Adrenal gland (tissue), 9 donors: ENCODE measurements at regions not wholly inside any gene's neighbourhood (a gene's known extent, or its start where the extent isn't known, plus 50 kb on each side); places are given as distances from the start of the nearest gene placed in this dataset.

Experiments
- DNase-seq, 7 donors: peaks; one replicate each; pipeline ENCODE4 v3.0.0-alpha.2; 2019 to 2020
- H3K27ac ChIP-seq, 5 donors: fragments of 200-600 bp; sonication (generic) in 4 of 5; 1 replicate in 3 of 5; 2 replicates in 2 of 5; pipeline versions ENCODE4 v1.5.1 to v1.8.0; 2016 to 2020; ENCODE audit warnings: mild to moderate bottlenecking in 1 of 5
- H3K27me3 ChIP-seq: fragments of 200-600 bp; 2 replicates; pipeline ENCODE4 v1.8.0; 2021
- H3K36me3 ChIP-seq, 2 donors: fragments of 200-600 bp; replicated peaks in 1 of 2; 1 replicate in 1 of 2; 2 replicates in 1 of 2; pipeline versions ENCODE4 v1.5.1 to v1.8.0; 2018 to 2022
- H3K4me1 ChIP-seq, 2 donors: fragments of 200-600 bp; replicated peaks in 1 of 2; 1 replicate in 1 of 2; 2 replicates in 1 of 2; pipeline versions ENCODE4 v1.5.1 to v1.8.0; 2018 to 2021
- H3K4me3 ChIP-seq, 4 donors: fragments of 200-600 bp; sonication (generic) in 3 of 4; one replicate each; pipeline ENCODE4 v1.5.1; 2016 to 2018
- H3K9me3 ChIP-seq, 3 donors: fragments of 200-600 bp; sonication (generic) in 1 of 3; replicated peaks in 1 of 3; 1 replicate in 2 of 3; 2 replicates in 1 of 3; pipeline versions ENCODE4 v1.5.1 to v1.8.0; 2016 to 2021
- CTCF ChIP-seq, 6 experiments: fragments of 450-650 bp in 4 of 6; fragments of 200-600 bp in 2 of 6; sonication (generic) in 1 of 6; IDR thresholded peaks; 1 replicate in 5 of 6; 2 replicates in 1 of 6; pipeline versions ENCODE4 v1.5.1 to v1.8.0; 2016 to 2021; ENCODE audit warnings: antibody characterized with exemption in 6 of 6, mild to moderate bottlenecking in 2 of 6, moderate library complexity in 1 of 6
- POLR2A ChIP-seq, 2 donors: fragments of 450-650 bp; IDR thresholded peaks; one replicate each; pipeline ENCODE4 v1.6.1; 2017; ENCODE audit warnings: antibody characterized with exemption in 2 of 2, mild to moderate bottlenecking in 2 of 2, moderate library complexity in 1 of 2
- WGBS, 4 donors: extraction: QIAGEN DNeasy Blood & Tissue Kit in 2 of 4; methylation state at CpG; one replicate each; pipeline versions ENCODE4 v1.1.5 to v1.1.7; 2013 to 2017; 5-methylcytosine and 5-hydroxymethylcytosine counted together
- intact Hi-C, 2 donors: fragments of 100-400 bp; cut with DNase I; formaldehyde crosslinking; loops; one replicate each; pipeline versions ENCODE4 v1.14.1 to v1.15.0; 2022 to 2023
- donor health status: healthy with polysubstance abuse.
- donor health status: Bipolar disorder and iron deficiency.
- donor health status: DM: yes; HTN: yes; CAD: no.
- donor health status: DM: no; HTN: no; CAD: no.
- donor health status: DM: no; HTN: no; CAD: no.

GRCh38 chr17:14672830-14673229 lies 371.9 kb downstream of the HS3ST3B1 start:
- Histone ChIP-seq H3K9me3 (no peaks in the 10 kb centered on the region), H3K36me3 (no peaks in the 10 kb centered on the region), H3K27ac (no peak overlapping the region), H3K4me3 (no peak overlapping the region), H3K27me3 (no peaks in the 10 kb centered on the region), H3K4me1 (no peaks in the 10 kb centered on the region)
- 46 to 67% (median 54%) methylated on average over 4 of the region's 4 CpGs for WGBS, 4 donors
- intact Hi-C loops = no loop called here
- TF ChIP-seq POLR2A (IDR thresholded peaks at IDR 0.05) (no peak), CTCF (IDR thresholded peaks at IDR 0.05) (no peak)
- peak in 1 of 7 donors; percentile 8 for DNase-seq

- Histone ChIP-seq H3K4me3 (no peak overlapping the region), H3K4me1 (no peaks in the 10 kb centered on the region), H3K27ac (no peak overlapping the region), H3K9me3 (no peaks in the 10 kb centered on the region), H3K36me3 (no peaks in the 10 kb centered on the region), H3K27me3 (no peaks in the 10 kb centered on the region)
- 84 to 100% (median 94%) methylated on average over 1 of the region's 1 CpG for WGBS, 4 donors
- TF ChIP-seq CTCF (IDR thresholded peaks at IDR 0.05) (no peak), POLR2A (IDR thresholded peaks at IDR 0.05) (no peak)
- no peak for DNase-seq
- intact Hi-C loops = no loop called here
These were observed 370.0 kb downstream of the HS3ST3B1 start for GRCh38 chr17:14670861-14671260.

GRCh38 chr17:14664511-14664910 lies 363.6 kb downstream of the HS3ST3B1 start:
- WGBS, 4 donors = 13 to 72% (median 31%) methylated on average over 4 of the region's 4 CpGs
- no peak for DNase-seq
- Histone ChIP-seq H3K9me3 (no peaks in the 10 kb centered on the region), H3K4me1 (no peaks in the 10 kb centered on the region), H3K36me3 (no peaks in the 10 kb centered on the region), H3K4me3 (no peak overlapping the region), H3K27ac (no peak overlapping the region), H3K27me3 (no peaks in the 10 kb centered on the region)
- intact Hi-C loops = no loop called here
- no peak for TF ChIP-seq CTCF (IDR thresholded peaks at IDR 0.05)
- TF ChIP-seq POLR2A (IDR thresholded peaks at IDR 0.05) = no peak

- 48 to 58% (median 56%) methylated on average over 1 of the region's 1 CpG for WGBS, 4 donors
- Histone ChIP-seq H3K27ac (no peak overlapping the region), H3K4me3 (no peak overlapping the region), H3K4me1 (no peaks in the 10 kb centered on the region), H3K27me3 (no peaks in the 10 kb centered on the region), H3K9me3 (no peaks in the 10 kb centered on the region), H3K36me3 (no peaks in the 10 kb centered on the region)
- TF ChIP-seq CTCF (IDR thresholded peaks at IDR 0.05) = no peak
- no peak for TF ChIP-seq POLR2A (IDR thresholded peaks at IDR 0.05)
- intact Hi-C loops = no loop called here
- no peak for DNase-seq
These were observed 340.2 kb downstream of the HS3ST3B1 start for GRCh38 chr17:14641117-14641516.
